Renal cortical epithelial cell (primary cell): ENCODE measurements at regions not wholly inside any gene's neighbourhood (a gene's known extent, or its start where the extent isn't known, plus 50 kb on each side); places are given as distances from the start of the nearest gene placed in this dataset.
"Not testable (repeated sequence)": the region's sequence is repeated elsewhere in the genome, so short reads cannot be mapped to it uniquely, and the experiment has no call there.

Experiments
- DNase-seq: peaks from one replicate; pipeline ENCODE4 v3.0.0-alpha.2; 2011; ENCODE audit warnings: low read depth

GRCh38 chr13:80830431-80830830 lies 489.5 kb upstream of the SPRY2 start:
- DNase-seq = peak; percentile 9

GRCh38 chr13:80828759-80829158 lies 487.8 kb upstream of the SPRY2 start:
- DNase-seq = no peak

- no peak for DNase-seq
Measured at GRCh38 chr13:80825276-80825675, 484.4 kb upstream of the SPRY2 start.

- DNase-seq = peak; percentile 64
Measured at GRCh38 chr13:80824229-80824628, 483.3 kb upstream of the SPRY2 start.

- DNase-seq = no peak
Measured at GRCh38 chr13:80823472-80823871, 482.5 kb upstream of the SPRY2 start.

GRCh38 chr13:80821466-80821865 lies 480.5 kb upstream of the SPRY2 start:
- DNase-seq = peak; percentile 13

GRCh38 chr13:80817979-80818378 lies 477.1 kb upstream of the SPRY2 start:
- no peak for DNase-seq

GRCh38 chr13:80814541-80814940 lies 473.6 kb upstream of the SPRY2 start:
- no peak for DNase-seq

- not testable (repeated sequence) for DNase-seq
Measured at GRCh38 chr13:80810294-80810693, 469.4 kb upstream of the SPRY2 start.

- no peak for DNase-seq
Measured at GRCh38 chr13:80802946-80803345, 462.0 kb upstream of the SPRY2 start.

- no peak for DNase-seq
Measured at GRCh38 chr13:80798576-80799133, 457.7 kb upstream of the SPRY2 start.

- peak; percentile 6 for DNase-seq
Measured at GRCh38 chr13:80787604-80788003, 446.7 kb upstream of the SPRY2 start.

- DNase-seq = peak; percentile 87
Measured at GRCh38 chr13:80783926-80784565, 443.1 kb upstream of the SPRY2 start.

GRCh38 chr13:80782441-80782840 lies 441.5 kb upstream of the SPRY2 start:
- DNase-seq = no peak

- DNase-seq = peak; percentile 19
Measured at GRCh38 chr13:80778297-80778696, 437.4 kb upstream of the SPRY2 start.

- DNase-seq = no peak
Measured at GRCh38 chr13:80757694-80758093, 416.8 kb upstream of the SPRY2 start.

- DNase-seq = no peak
Measured at GRCh38 chr13:80755910-80756309, 415.0 kb upstream of the SPRY2 start.

- DNase-seq = no peak
Measured at GRCh38 chr13:80754441-80754840, 413.5 kb upstream of the SPRY2 start.

- no peak for DNase-seq
Measured at GRCh38 chr13:80753866-80754265, 412.9 kb upstream of the SPRY2 start.

GRCh38 chr13:80751854-80752253 lies 410.9 kb upstream of the SPRY2 start:
- no peak for DNase-seq

GRCh38 chr13:80744147-80744914 lies 403.4 kb upstream of the SPRY2 start:
- DNase-seq = no peak

- no peak for DNase-seq
Measured at GRCh38 chr13:80742033-80742432, 401.1 kb upstream of the SPRY2 start.

GRCh38 chr13:80740071-80740470 lies 399.1 kb upstream of the SPRY2 start:
- DNase-seq = no peak
